ENCODE measurements at regions not wholly inside any gene's neighbourhood (a gene's known extent, or its start where the extent isn't known, plus 50 kb on each side); places are given as distances from the start of the nearest gene placed in this dataset.

DNA sequence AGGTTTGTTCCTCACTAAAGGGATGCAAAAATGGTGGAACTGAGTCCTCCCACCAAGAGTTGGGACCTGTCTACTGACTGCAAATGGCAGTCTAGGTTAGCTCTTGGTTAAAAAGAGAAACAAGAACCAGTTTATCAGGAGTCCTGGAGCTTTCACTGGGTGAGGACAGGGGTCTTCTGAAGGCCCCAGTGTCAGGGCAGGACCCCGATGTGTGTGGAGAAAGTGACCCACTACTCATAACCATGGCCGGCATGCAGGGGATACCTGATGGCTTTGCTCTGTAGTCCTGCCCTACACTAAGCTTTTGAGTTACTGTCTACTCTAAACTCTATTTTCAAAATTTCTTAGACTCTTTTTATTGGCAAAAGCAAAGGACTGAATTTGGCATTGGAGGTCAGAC is 220.5 kb downstream of the ANKRD60 start:
- TF ChIP-seq, protein P1, sequence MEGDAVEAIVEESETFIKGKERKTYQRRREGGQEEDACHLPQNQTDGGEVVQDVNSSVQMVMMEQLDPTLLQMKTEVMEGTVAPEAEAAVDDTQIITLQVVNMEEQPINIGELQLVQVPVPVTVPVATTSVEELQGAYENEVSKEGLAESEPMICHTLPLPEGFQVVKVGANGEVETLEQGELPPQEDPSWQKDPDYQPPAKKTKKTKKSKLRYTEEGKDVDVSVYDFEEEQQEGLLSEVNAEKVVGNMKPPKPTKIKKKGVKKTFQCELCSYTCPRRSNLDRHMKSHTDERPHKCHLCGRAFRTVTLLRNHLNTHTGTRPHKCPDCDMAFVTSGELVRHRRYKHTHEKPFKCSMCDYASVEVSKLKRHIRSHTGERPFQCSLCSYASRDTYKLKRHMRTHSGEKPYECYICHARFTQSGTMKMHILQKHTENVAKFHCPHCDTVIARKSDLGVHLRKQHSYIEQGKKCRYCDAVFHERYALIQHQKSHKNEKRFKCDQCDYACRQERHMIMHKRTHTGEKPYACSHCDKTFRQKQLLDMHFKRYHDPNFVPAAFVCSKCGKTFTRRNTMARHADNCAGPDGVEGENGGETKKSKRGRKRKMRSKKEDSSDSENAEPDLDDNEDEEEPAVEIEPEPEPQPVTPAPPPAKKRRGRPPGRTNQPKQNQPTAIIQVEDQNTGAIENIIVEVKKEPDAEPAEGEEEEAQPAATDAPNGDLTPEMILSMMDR (IDR thresholded peaks at IDR 0.05) = no peak
- TF ChIP-seq POLR2AphosphoS5 (IDR thresholded peaks at IDR 0.05) (no peak), POLR2A (IDR thresholded peaks at IDR 0.05; ENCODE audit: low read depth) (no peak)
